Loucy (cell line): ENCODE measurements at regions not wholly inside any gene's neighbourhood (a gene's known extent, or its start where the extent isn't known, plus 50 kb on each side); places are given as distances from the start of the nearest gene placed in this dataset.

Experiments
- CTCF ChIP-seq: fragments of 200-600 bp; sonication (generic); conservative IDR thresholded peaks from 2 replicates; pipeline ENCODE4 v1.5.1; 2014; ENCODE audit warnings: mild to moderate bottlenecking, antibody characterized with exemption, low read length
- EZH2phosphoT487 ChIP-seq: fragments of 200-600 bp; IDR thresholded peaks from 2 replicates; pipeline ENCODE4 v1.6.1; 2018; ENCODE audit warnings: antibody characterized with exemption, mild to moderate bottlenecking, moderate library complexity, borderline replicate concordance

GRCh38 chr13:55069746-55070145 is 2041.1 kb downstream of the OLFM4 start:
- TF ChIP-seq CTCF (no peak), EZH2phosphoT487 (no peak)
